Esophagus muscularis mucosa (tissue), 3 donors: ENCODE measurements at regions not wholly inside any gene's neighbourhood (a gene's known extent, or its start where the extent isn't known, plus 50 kb on each side); places are given as distances from the start of the nearest gene placed in this dataset.

Experiments
- EP300 ChIP-seq: sonication (generic); formaldehyde crosslinking; IDR thresholded peaks from one replicate; pipeline ENCODE4 v1.6.1; 2017; ENCODE audit warnings: antibody characterized with exemption
- TF ChIP-seq, protein P1 (sequence below), 3 experiments: fragments of 200-600 bp in 2 of 3; fragments of 450-650 bp in 1 of 3; sonication (generic) in 2 of 3; IDR thresholded peaks; one replicate each; pipeline ENCODE4 v1.5.1; 2017 to 2019; ENCODE audit warnings: antibody characterized with exemption in 3 of 3, mild to moderate bottlenecking in 2 of 3, moderate library complexity in 1 of 3

DNA sequence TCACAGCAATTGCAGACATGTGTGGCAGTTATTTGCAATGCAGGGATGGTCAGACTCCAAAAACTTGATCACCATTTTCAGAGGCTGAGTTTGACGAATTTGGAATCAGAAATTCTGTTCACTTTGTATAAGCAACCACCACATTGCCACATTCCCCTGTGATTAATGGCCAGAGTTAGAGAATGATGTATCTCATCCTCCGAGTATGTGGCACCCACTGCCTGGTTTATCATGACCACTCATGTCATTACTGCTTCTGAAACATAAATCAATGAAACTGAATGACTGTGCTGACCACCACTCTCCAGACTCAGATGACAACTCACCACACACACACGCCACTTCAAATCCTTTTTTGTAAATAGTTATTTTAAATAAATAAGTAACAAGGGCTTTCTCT lies 66.6 kb upstream of the CACHD1 start:
- TF ChIP-seq EP300 = no peak
- TF ChIP-seq, protein P1, sequence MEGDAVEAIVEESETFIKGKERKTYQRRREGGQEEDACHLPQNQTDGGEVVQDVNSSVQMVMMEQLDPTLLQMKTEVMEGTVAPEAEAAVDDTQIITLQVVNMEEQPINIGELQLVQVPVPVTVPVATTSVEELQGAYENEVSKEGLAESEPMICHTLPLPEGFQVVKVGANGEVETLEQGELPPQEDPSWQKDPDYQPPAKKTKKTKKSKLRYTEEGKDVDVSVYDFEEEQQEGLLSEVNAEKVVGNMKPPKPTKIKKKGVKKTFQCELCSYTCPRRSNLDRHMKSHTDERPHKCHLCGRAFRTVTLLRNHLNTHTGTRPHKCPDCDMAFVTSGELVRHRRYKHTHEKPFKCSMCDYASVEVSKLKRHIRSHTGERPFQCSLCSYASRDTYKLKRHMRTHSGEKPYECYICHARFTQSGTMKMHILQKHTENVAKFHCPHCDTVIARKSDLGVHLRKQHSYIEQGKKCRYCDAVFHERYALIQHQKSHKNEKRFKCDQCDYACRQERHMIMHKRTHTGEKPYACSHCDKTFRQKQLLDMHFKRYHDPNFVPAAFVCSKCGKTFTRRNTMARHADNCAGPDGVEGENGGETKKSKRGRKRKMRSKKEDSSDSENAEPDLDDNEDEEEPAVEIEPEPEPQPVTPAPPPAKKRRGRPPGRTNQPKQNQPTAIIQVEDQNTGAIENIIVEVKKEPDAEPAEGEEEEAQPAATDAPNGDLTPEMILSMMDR (IDR thresholded peaks at IDR 0.05) = no peak
